DOHH2 (cell line): ENCODE measurements at regions not wholly inside any gene's neighbourhood (a gene's known extent, or its start where the extent isn't known, plus 50 kb on each side); places are given as distances from the start of the nearest gene placed in this dataset.

Experiments
- H3F3A ChIP-seq: fragments of 200-600 bp; sonication (generic), shearing (Covaris generic); 2 replicates; pipeline ENCODE4 v1.6.0; 2016; ENCODE audit warnings: antibody characterized with exemption, mild to moderate bottlenecking; ENCODE audit not compliant: control insufficient read depth, insufficient read depth
- H3K27ac ChIP-seq: fragments of 200-600 bp; sonication (generic); 2 replicates; pipeline ENCODE4 v1.5.1; 2014; ENCODE audit warnings: low read depth, mild to moderate bottlenecking, low read length, moderate library complexity
- H3K27me3 ChIP-seq: fragments of 200-600 bp; sonication (generic); 2 replicates; pipeline ENCODE4 v1.6.1; 2014; ENCODE audit warnings: mild to moderate bottlenecking, low read length, mixed read lengths; ENCODE audit not compliant: control insufficient read depth
- H3K36me3 ChIP-seq: fragments of 200-600 bp; sonication (generic); 2 replicates; pipeline ENCODE4 v1.6.1; 2014; ENCODE audit warnings: mild to moderate bottlenecking, low read length, moderate library complexity, mixed read lengths; ENCODE audit not compliant: control insufficient read depth
- H3K4me1 ChIP-seq: fragments of 200-600 bp; sonication (generic); 2 replicates; pipeline ENCODE4 v1.6.1; 2014; ENCODE audit warnings: mild to moderate bottlenecking, low read length, mixed read lengths; ENCODE audit not compliant: control insufficient read depth
- H3K4me2 ChIP-seq: fragments of 200-600 bp; sonication (generic); 2 replicates; pipeline ENCODE4 v1.6.0; 2014; ENCODE audit warnings: mild to moderate bottlenecking, low read length, moderate library complexity
- H3K4me3 ChIP-seq: fragments of 200-600 bp; sonication (generic); 2 replicates; pipeline ENCODE4 v1.5.1; 2014; ENCODE audit warnings: mild to moderate bottlenecking, low read length, mixed read lengths
- H3K79me2 ChIP-seq: fragments of 200-600 bp; sonication (generic); 2 replicates; pipeline ENCODE4 v1.6.1; 2014; ENCODE audit warnings: mild to moderate bottlenecking, low read length, mixed read lengths; ENCODE audit not compliant: control insufficient read depth
- H3K9me2 ChIP-seq: fragments of 200-600 bp; sonication (generic); replicated peaks from 2 replicates; pipeline ENCODE4 v1.6.1; 2014; ENCODE audit warnings: mild to moderate bottlenecking, low read length, mixed read lengths; ENCODE audit not compliant: control insufficient read depth
- H3K9me3 ChIP-seq: fragments of 200-600 bp; sonication (generic); 2 replicates; pipeline ENCODE4 v1.6.1; 2014; ENCODE audit warnings: antibody characterized with exemption, low read length, mixed read lengths; ENCODE audit not compliant: control insufficient read depth, insufficient read depth
- H4K20me1 ChIP-seq: fragments of 200-600 bp; sonication (generic); 2 replicates; pipeline ENCODE4 v1.6.0; 2014; ENCODE audit warnings: low read depth, mild to moderate bottlenecking, antibody characterized with exemption, low read length, moderate library complexity; ENCODE audit not compliant: control insufficient read depth, insufficient read depth
- EZH2phosphoT487 ChIP-seq: fragments of 200-600 bp; sonication (generic); IDR thresholded peaks from 2 replicates; pipeline ENCODE4 v1.6.1; 2017; ENCODE audit warnings: borderline replicate concordance, mild to moderate bottlenecking, antibody characterized with exemption, low read length, moderate library complexity, mixed read lengths
- TF ChIP-seq, protein P1 (sequence below): fragments of 200-600 bp; sonication (generic); IDR thresholded peaks from one replicate; pipeline ENCODE4 v1.5.1; 2014; ENCODE audit warnings: antibody characterized with exemption, mild to moderate bottlenecking, low read depth, low read length; ENCODE audit not compliant: poor library complexity, severe bottlenecking

- Histone ChIP-seq H3K36me3 (no peaks in the 10 kb centered on the region), H3K27me3 (no peaks in the 10 kb centered on the region), H3K4me3 (no peak overlapping the region), H3K4me2 (no peak overlapping the region), H4K20me1 (no peaks in the 10 kb centered on the region), H3K4me1 (no peaks in the 10 kb centered on the region), H3F3A (no peaks in the 10 kb centered on the region), H3K9me2 (no peaks in the 10 kb centered on the region), H3K79me2 (no peaks in the 10 kb centered on the region), H3K27ac (no peak overlapping the region), H3K9me3 (no peaks in the 10 kb centered on the region; the same call in 1 of the 2 replicates)
- TF ChIP-seq, protein P1, sequence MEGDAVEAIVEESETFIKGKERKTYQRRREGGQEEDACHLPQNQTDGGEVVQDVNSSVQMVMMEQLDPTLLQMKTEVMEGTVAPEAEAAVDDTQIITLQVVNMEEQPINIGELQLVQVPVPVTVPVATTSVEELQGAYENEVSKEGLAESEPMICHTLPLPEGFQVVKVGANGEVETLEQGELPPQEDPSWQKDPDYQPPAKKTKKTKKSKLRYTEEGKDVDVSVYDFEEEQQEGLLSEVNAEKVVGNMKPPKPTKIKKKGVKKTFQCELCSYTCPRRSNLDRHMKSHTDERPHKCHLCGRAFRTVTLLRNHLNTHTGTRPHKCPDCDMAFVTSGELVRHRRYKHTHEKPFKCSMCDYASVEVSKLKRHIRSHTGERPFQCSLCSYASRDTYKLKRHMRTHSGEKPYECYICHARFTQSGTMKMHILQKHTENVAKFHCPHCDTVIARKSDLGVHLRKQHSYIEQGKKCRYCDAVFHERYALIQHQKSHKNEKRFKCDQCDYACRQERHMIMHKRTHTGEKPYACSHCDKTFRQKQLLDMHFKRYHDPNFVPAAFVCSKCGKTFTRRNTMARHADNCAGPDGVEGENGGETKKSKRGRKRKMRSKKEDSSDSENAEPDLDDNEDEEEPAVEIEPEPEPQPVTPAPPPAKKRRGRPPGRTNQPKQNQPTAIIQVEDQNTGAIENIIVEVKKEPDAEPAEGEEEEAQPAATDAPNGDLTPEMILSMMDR = no peak
- TF ChIP-seq EZH2phosphoT487 = no peak
Measured at GRCh38 chr3:80668600-80669294, 900.9 kb upstream of the ROBO1 start.

- H3K9me3 ChIP-seq = no peaks in the 10 kb centered on the region; the same call in 1 of the 2 replicates
- H3K27ac ChIP-seq = no peak overlapping the region
- H3K36me3 ChIP-seq = no peaks in the 10 kb centered on the region
- no peaks in the 10 kb centered on the region for H3F3A ChIP-seq
- no peak overlapping the region for H3K4me3 ChIP-seq
- no peaks in the 10 kb centered on the region for H3K9me2 ChIP-seq
- H3K27me3 ChIP-seq = no peaks in the 10 kb centered on the region
- no peak for TF ChIP-seq EZH2phosphoT487
- TF ChIP-seq, protein P1 = no peak
- H3K4me2 ChIP-seq = no peak overlapping the region
- no peaks in the 10 kb centered on the region for H4K20me1 ChIP-seq
- H3K79me2 ChIP-seq = no peaks in the 10 kb centered on the region
- H3K4me1 ChIP-seq = no peaks in the 10 kb centered on the region
Measured at GRCh38 chr3:80668100-80668499, 900.3 kb upstream of the ROBO1 start.

- Histone ChIP-seq H3K27me3 (no peaks in the 10 kb centered on the region), H3K36me3 (no peaks in the 10 kb centered on the region), H3K9me2 (no peaks in the 10 kb centered on the region; the same call in 1 of the 2 replicates), H3K4me2 (no peak overlapping the region), H3K9me3 (no peaks in the 10 kb centered on the region; the same call in 1 of the 2 replicates), H3K27ac (no peak overlapping the region), H4K20me1 (no peaks in the 10 kb centered on the region), H3K4me1 (no peaks in the 10 kb centered on the region), H3K79me2 (no peaks in the 10 kb centered on the region), H3K4me3 (no peak overlapping the region), H3F3A (no peaks in the 10 kb centered on the region)
- TF ChIP-seq EZH2phosphoT487 = no peak
- TF ChIP-seq, protein P1 = no peak
Measured at GRCh38 chr3:80663426-80663825, 895.6 kb upstream of the ROBO1 start.
